NCI-H1694 (cell line): ENCODE measurements at regions not wholly inside any gene's neighbourhood (a gene's known extent, or its start where the extent isn't known, plus 50 kb on each side); places are given as distances from the start of the nearest gene placed in this dataset.
"Not testable (repeated sequence)": the region's sequence is repeated elsewhere in the genome, so short reads cannot be mapped to it uniquely, and the experiment has no call there.

Source experiments
- DNase-seq: peaks from one replicate; lab custom pipeline; 2025; lab: John Stamatoyannopoulos, UW

DNA sequence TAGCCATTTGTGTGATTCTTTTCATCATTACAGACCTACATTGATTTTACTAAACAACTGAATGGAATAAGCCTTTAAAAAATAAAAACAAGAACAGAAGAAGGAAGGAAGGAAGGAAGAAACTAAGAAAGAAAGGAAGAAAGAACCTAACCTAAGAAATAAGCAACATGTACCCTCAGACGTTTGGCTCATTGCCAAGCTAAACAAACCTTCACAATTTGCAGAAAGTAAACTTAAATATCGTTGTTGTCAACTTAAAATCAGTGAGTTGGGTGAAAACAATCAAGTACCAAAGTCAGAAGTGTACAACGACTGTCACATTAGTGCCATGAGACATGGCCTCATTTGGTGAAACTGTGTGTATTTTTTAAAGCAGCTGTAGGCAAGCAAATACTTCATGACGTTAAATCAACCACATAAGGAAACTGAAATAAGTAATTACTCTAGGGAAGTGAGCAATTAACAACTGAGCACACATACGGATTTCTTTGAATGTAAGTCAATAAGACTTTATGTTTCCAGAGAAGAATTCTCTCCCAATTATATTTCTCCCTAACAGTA lies 313.1 kb upstream of the TMPRSS15 start:
- no peak for DNase-seq

DNA sequence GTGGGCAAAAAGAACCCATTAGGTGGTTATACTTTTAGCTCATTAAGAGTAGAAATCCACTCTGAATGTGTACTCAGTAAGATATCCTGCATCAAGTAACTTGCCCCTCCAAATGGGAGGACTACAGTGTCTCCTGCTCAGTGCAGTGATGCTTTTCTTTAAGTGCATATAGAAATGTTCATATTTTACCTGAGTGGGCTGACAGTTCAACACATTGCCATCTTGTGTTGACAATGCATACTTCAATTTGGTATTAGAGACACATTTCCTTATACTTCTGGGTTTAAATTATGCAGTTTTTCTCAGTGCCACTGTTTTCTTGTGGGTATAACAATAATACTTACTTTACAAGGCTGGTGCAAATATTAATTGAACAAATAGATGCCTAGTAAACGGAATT lies 318.6 kb upstream of the TMPRSS15 start:
- no peak for DNase-seq

- no peak for DNase-seq
Measured at GRCh38 chr21:18723171-18723570, 319.6 kb upstream of the TMPRSS15 start.

GRCh38 chr21:18725653-18726052 lies 322.1 kb upstream of the TMPRSS15 start:
- DNase-seq, result no peak

GRCh38 chr21:18741954-18742353 lies 338.4 kb upstream of the TMPRSS15 start:
- DNase-seq, result no peak

GRCh38 chr21:18743531-18743930 lies 339.9 kb upstream of the TMPRSS15 start:
- DNase-seq, result no peak

GRCh38 chr21:18744840-18745239 lies 341.3 kb upstream of the TMPRSS15 start:
- DNase-seq, result no peak

DNA sequence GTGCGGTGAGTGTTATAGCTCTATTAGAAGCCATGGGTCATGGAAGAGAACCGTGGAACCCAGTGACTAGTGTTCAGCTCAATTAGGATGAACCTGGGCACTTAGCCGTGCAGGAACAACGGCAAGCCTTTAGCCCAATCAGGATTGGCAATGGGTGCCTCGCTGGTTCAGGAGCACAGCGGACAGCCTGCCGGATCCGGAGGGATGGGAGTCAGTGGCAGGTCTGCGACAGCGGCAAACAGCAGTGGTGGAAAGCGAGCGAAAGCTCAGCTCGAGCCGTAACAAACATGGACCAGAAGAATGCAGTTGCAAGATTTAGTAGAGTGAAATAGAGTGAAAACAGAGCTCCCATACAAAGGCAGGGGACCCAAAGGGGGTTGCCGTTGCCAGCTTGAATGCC lies 349.3 kb upstream of the TMPRSS15 start:
- DNase-seq, result not testable (repeated sequence)

GRCh38 chr21:18756272-18756671 lies 352.7 kb upstream of the TMPRSS15 start:
- DNase-seq, result not testable (repeated sequence)

GRCh38 chr21:18759267-18759666 lies 355.7 kb upstream of the TMPRSS15 start:
- no peak for DNase-seq

DNA sequence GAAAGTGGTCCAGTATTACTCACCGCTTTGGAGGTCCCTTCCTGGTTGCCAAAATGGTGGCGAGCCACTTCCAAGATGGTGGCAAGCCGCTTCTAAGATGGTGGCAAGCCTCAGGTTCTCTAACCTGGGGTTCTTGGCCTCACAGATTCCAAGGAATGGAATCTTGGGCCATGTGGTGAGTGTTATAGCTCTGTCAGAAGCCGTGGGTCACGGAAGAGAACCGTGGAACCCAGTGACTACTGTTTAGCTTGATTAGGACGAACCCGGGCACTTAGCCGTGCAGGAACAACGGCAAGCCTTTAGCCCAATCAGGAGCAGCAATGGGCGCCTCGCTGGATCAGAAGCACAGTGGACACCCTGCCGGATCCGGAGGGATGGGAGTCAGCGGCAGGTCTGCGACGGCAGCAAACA lies 356.2 kb upstream of the TMPRSS15 start:
- DNase-seq, result no peak

DNA sequence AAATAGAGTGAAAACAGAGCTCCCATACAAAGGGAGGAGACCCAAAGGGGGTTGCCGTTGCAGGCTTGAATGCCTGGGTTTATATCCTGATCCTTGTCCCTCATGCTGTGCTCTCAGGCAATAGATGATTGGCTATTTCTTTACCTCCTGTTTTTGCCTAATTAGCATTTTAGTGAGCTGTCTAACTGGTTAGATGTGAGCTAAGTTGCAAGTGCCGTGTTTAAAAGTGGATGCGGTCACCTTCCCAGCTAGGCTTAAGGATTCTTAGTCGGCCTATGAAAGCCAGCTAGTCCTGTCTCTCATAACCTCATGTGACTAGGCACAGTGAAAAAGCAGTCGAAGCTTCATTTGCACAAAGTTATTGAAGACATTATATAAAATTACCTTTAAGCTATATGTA lies 356.7 kb upstream of the TMPRSS15 start:
- DNase-seq, result no peak

GRCh38 chr21:18764720-18765119 lies 361.1 kb upstream of the TMPRSS15 start:
- no peak for DNase-seq

- DNase-seq, result no peak
Measured at GRCh38 chr21:18769599-18769998, 366.0 kb upstream of the TMPRSS15 start.

GRCh38 chr21:18771845-18772380 lies 368.3 kb upstream of the TMPRSS15 start:
- no peak for DNase-seq

- no peak for DNase-seq
Measured at GRCh38 chr21:18772404-18772803, 368.8 kb upstream of the TMPRSS15 start.

GRCh38 chr21:18772897-18773296 lies 369.3 kb upstream of the TMPRSS15 start:
- no peak for DNase-seq

DNA sequence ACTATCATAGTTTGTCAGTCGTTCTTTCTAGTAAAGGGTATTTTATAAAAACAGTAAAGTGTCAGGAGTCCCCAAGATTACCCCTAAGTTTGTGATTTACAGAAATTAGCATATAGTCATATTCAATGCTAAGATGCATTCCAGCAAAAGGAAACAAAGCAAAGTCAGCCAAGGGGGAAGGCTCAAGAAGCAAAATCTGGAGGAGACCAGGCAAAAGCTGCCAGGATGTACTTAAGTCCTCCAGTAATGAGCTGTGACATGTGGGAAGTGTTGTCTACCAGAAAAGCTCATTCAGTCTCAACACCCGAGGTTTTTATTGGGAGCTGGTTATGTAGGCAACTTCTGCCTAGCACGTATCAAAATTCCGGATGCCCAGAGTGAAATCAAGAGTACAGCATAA lies 373.4 kb upstream of the TMPRSS15 start:
- no peak for DNase-seq

DNA sequence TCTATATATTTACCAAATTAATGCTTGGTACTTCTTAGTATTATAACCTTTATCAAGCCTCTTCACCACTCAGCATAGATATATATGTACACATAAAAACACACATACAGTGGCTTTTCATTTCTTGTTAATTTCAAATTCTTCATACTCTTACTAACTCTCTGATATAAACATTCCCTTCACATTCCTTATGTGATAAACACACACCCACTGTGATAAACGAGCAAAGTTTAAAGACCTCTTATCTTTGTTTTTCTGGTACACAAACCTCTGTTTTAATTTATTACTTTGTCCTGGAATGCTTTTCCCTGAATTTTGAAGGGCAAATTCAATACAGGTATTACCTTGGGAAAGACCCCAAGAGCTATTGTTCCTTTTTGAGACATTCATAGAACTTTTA lies 379.1 kb upstream of the TMPRSS15 start:
- no peak for DNase-seq

DNA sequence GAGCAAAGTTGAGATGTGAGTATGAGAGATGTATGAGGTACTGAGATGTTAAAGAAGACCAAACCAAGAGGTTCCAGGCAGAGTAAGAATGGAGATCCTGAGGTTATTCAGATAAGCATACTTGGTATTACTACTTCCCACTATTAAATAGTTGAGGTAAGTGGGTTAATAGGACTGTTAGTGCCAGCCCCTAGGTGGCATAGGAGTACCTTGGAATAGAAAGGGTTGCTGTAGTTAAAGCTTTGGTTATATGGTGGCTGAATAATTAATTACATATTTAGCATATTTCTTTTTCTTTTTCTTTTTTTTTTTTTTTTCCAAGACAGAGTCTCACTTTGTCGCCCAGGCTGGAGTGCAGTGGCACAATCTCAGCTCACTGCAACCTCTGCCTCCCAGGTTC lies 397.9 kb upstream of the TMPRSS15 start:
- no peak for DNase-seq

DNA sequence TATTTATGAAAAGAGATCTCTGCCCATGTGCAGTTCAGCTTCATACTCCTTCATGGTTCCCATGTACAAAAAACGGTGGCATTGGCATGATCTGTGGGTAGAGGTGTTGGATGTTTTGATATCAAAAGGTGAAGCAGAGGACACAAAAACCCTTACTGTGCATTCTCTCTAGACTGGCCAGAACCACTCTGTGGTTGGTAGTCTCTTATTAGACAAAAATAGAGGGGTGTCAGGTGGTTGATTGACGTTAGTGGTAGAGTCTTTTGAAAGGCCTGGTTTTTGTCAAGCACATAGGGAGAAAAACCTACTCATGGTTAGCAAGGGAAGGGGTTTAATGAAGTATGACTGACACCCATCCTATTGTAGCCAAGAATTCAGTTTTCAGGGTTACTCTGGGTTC lies 400.0 kb upstream of the TMPRSS15 start:
- no peak for DNase-seq

- no peak for DNase-seq
Measured at GRCh38 chr21:18810136-18810535, 406.6 kb upstream of the TMPRSS15 start.

DNA sequence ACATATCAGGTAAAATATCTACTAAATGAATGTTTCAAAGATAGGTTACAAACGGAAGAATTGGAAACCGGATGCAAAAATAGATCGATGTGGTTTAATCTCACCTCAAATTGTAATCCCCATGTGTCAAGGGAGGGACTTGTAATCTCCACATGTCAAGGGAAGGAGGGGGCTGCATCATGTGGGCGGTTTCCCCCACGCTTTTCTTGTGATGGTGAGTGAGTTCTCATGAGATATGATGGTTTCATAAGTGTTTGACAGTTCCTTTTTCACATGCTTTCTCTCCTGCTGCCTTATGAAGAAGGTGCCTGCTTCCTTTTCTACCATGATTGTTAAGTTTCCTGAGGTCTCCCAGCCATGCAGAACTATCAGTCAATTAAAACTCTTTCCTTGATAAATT lies 408.7 kb upstream of the TMPRSS15 start:
- no peak for DNase-seq

DNA sequence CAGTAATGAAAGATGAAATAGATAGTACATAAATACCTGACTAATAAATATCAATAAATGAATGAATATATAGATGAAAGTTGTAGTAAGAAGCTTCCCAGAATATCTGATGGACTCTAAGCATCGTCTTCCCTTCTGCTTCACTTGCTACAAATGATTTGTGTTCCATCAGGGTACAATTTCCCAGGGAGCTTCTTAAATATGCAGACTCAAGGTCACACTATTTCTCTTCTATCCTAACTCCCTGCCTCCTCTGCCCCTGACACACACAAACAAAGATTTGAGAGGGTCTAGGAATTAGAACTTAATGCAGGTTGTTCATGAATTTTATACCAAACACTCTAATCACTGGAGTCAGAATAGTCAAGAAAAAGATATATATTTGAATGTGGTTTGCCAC lies 415.9 kb upstream of the TMPRSS15 start:
- no peak for DNase-seq

DNA sequence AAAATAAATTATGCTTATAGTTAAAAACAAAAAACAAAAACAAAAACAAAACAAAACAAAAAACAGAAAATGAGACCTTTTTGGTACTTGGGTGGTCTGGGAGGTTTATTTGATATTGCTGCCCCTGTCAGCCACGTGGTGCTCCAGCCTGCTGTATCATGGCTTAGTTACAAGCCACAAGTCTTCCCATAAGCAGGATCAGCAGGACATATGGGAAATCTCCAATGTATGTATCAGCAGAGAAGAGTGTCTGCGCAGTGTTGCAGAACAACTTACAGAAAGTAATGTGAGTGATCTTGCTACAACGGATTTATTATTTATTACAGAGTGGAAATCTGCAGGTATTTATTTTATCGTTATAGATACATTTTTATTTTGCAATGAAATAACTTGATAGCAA lies 423.0 kb upstream of the TMPRSS15 start:
- no peak for DNase-seq
